HEK293 (cell line): ENCODE measurements at regions not wholly inside any gene's neighbourhood (a gene's known extent, or its start where the extent isn't known, plus 50 kb on each side); places are given as distances from the start of the nearest gene placed in this dataset.
"Not testable (repeated sequence)": the region's sequence is repeated elsewhere in the genome, so short reads cannot be mapped to it uniquely, and the experiment has no call there.

Source experiments
- CTCF ChIA-PET: fragments of 350-600 bp; formaldehyde crosslinking; extraction: SDS; loops from one replicate; lab custom pipeline; 2021; ENCODE audit warnings: antibody characterized with exemption; lab: Yijun Ruan, JAX
- POLR2A ChIA-PET: fragments of 300-600 bp; formaldehyde crosslinking; extraction: SDS; loops from one replicate; lab custom pipeline; 2020; ENCODE audit warnings: antibody characterized with exemption, inconsistent platforms; lab: Yijun Ruan, JAX
- H3K27ac ChIP-seq: fragments of 200-500 bp; sonication (Bioruptor generic); 2 replicates; pipeline ENCODE4 v1.5.1; 2014; ENCODE audit warnings: low read depth, low read length, control low read depth, inconsistent platforms; ENCODE audit errors: extremely low read depth
- H3K36me3 ChIP-seq, 2 experiments: fragments of 200-500 bp in 1 of 2; sonication (Bioruptor generic) in 1 of 2; 1 replicate in 1 of 2; 2 replicates in 1 of 2; pipeline ENCODE4 v1.5.1; 2014 to 2017; ENCODE audit warnings: inconsistent platforms in 2 of 2, low read length in 2 of 2; ENCODE audit not compliant: control insufficient read depth in 2 of 2, insufficient read depth in 1 of 2
- H3K4me1 ChIP-seq: fragments of 200-500 bp; sonication (Bioruptor generic); 2 replicates; pipeline ENCODE4 v1.5.1; 2014; ENCODE audit warnings: mild to moderate bottlenecking, low read length, inconsistent platforms; ENCODE audit not compliant: control insufficient read depth, insufficient read depth
- H3K4me3 ChIP-seq: 2 replicates; pipeline ENCODE4 v1.5.1; 2011; ENCODE audit warnings: low read depth, mild to moderate bottlenecking, control low read depth, low read length, moderate library complexity
- H3K9me3 ChIP-seq: fragments of 200-500 bp; sonication (Bioruptor generic); 2 replicates; pipeline ENCODE4 v1.5.1; 2014; ENCODE audit warnings: low read depth, low read length, inconsistent platforms; ENCODE audit not compliant: control insufficient read depth, insufficient read depth
- HOXD13 ChIP-seq: sonication (generic); formaldehyde crosslinking; IDR thresholded peaks from 2 replicates; pipeline ENCODE4 v1.8.0; 2022; ENCODE audit warnings: missing genetic modification reagents, borderline replicate concordance
- MZF1 ChIP-seq: fragments of 450-650 bp; formaldehyde crosslinking; IDR thresholded peaks from 2 replicates; pipeline ENCODE4 v1.5.1; 2017; ENCODE audit warnings: missing biosample characterization, missing genetic modification characterization, borderline replicate concordance
- PATZ1 ChIP-seq: fragments of 450-650 bp; formaldehyde crosslinking; IDR thresholded peaks from 2 replicates; pipeline ENCODE4 v1.5.1; 2016; ENCODE audit warnings: missing biosample characterization, missing genetic modification characterization
- PRDM1 ChIP-seq: fragments of 450-650 bp; formaldehyde crosslinking; IDR thresholded peaks from 2 replicates; pipeline ENCODE4; 2016; ENCODE audit warnings: missing biosample characterization, missing genetic modification characterization
- SETDB1 ChIP-seq: IDR thresholded peaks from one replicate; pipeline ENCODE4 v1.6.1; 2017; ENCODE audit warnings: mild to moderate bottlenecking, low read length, moderate library complexity, mixed read lengths; ENCODE audit not compliant: insufficient read length
- TRIM28 ChIP-seq: IDR thresholded peaks from 2 replicates; pipeline ENCODE4 v1.6.1; 2011; ENCODE audit warnings: low read length, control low read depth, borderline replicate concordance
- ZBTB21 ChIP-seq: fragments of 450-650 bp; formaldehyde crosslinking; IDR thresholded peaks from 2 replicates; pipeline ENCODE4 v1.5.1; 2017; ENCODE audit warnings: missing biosample characterization, missing genetic modification characterization
- ZFHX2 ChIP-seq: fragments of 450-650 bp; formaldehyde crosslinking; conservative IDR thresholded peaks from 2 replicates; pipeline ENCODE4 v1.5.1; 2016; ENCODE audit warnings: missing biosample characterization, missing genetic modification characterization
- ZNF112 ChIP-seq: fragments of 450-650 bp; formaldehyde crosslinking; IDR thresholded peaks from 2 replicates; pipeline ENCODE4 v1.5.0; 2017; ENCODE audit warnings: missing biosample characterization, missing genetic modification characterization
- ZNF148 ChIP-seq: fragments of 450-650 bp; formaldehyde crosslinking; IDR thresholded peaks from 2 replicates; pipeline ENCODE4 v1.5.0; 2017; ENCODE audit warnings: missing biosample characterization, missing genetic modification characterization, borderline replicate concordance
- ZNF221 ChIP-seq: fragments of 450-650 bp; formaldehyde crosslinking; IDR thresholded peaks from 2 replicates; pipeline ENCODE4 v1.5.1; 2017; ENCODE audit warnings: missing biosample characterization, missing genetic modification characterization, borderline replicate concordance
- ZNF23 ChIP-seq: fragments of 450-650 bp; formaldehyde crosslinking; IDR thresholded peaks from 2 replicates; pipeline ENCODE4 v1.5.1; 2016; ENCODE audit warnings: missing biosample characterization, missing genetic modification characterization, borderline replicate concordance
- ZNF239 ChIP-seq: fragments of 450-650 bp; formaldehyde crosslinking; IDR thresholded peaks from 2 replicates; pipeline ENCODE4 v1.5.1; 2016; ENCODE audit warnings: missing biosample characterization, missing genetic modification characterization
- ZNF292 ChIP-seq: fragments of 450-650 bp; formaldehyde crosslinking; IDR thresholded peaks from 2 replicates; pipeline ENCODE4 v1.5.1; 2016; ENCODE audit warnings: low read depth, missing biosample characterization, missing genetic modification characterization, borderline replicate concordance
- ZNF350 ChIP-seq: fragments of 450-650 bp; formaldehyde crosslinking; IDR thresholded peaks from 2 replicates; pipeline ENCODE4 v1.5.0; 2017; ENCODE audit warnings: missing biosample characterization, mild to moderate bottlenecking, missing genetic modification characterization
- ZNF391 ChIP-seq: fragments of 450-650 bp; formaldehyde crosslinking; IDR thresholded peaks from 2 replicates; pipeline ENCODE4 v1.5.1; 2016; ENCODE audit warnings: low read depth, missing biosample characterization, missing genetic modification characterization, borderline replicate concordance
- ZNF510 ChIP-seq: fragments of 450-650 bp; formaldehyde crosslinking; IDR thresholded peaks from 2 replicates; pipeline ENCODE4 v1.5.1; 2018; ENCODE audit warnings: mild to moderate bottlenecking, missing genetic modification characterization, missing biosample characterization; ENCODE audit not compliant: insufficient replicate concordance
- ZNF664 ChIP-seq: fragments of 450-650 bp; formaldehyde crosslinking; IDR thresholded peaks from 2 replicates; pipeline ENCODE4 v1.5.1; 2016; ENCODE audit warnings: missing biosample characterization, missing genetic modification characterization
- ZSCAN30 ChIP-seq: fragments of 450-650 bp; IDR thresholded peaks from 2 replicates; pipeline ENCODE4 v1.5.1; 2018; ENCODE audit warnings: missing biosample characterization, mild to moderate bottlenecking, missing genetic modification characterization, moderate library complexity
- TF ChIP-seq, protein P1 (sequence below): fragments of 450-650 bp; formaldehyde crosslinking; IDR thresholded peaks from 2 replicates; pipeline ENCODE4 v1.5.1; 2017; ENCODE audit warnings: missing biosample characterization, missing genetic modification characterization
- TF ChIP-seq, protein P2 (sequence below): fragments of 450-650 bp; formaldehyde crosslinking; IDR thresholded peaks from 2 replicates; pipeline ENCODE4 v1.5.1; 2016; ENCODE audit warnings: missing biosample characterization, missing genetic modification characterization, low read depth
- TF ChIP-seq, protein P3 (sequence below): IDR thresholded peaks from 2 replicates; pipeline ENCODE4 v1.6.1; 2011; ENCODE audit warnings: mild to moderate bottlenecking, low read depth, low read length, borderline replicate concordance
- TF ChIP-seq, protein P4 (sequence below): fragments of 450-650 bp; formaldehyde crosslinking; IDR thresholded peaks from 2 replicates; pipeline ENCODE4 v1.5.1; 2016; ENCODE audit warnings: missing biosample characterization, missing genetic modification characterization

DNA sequence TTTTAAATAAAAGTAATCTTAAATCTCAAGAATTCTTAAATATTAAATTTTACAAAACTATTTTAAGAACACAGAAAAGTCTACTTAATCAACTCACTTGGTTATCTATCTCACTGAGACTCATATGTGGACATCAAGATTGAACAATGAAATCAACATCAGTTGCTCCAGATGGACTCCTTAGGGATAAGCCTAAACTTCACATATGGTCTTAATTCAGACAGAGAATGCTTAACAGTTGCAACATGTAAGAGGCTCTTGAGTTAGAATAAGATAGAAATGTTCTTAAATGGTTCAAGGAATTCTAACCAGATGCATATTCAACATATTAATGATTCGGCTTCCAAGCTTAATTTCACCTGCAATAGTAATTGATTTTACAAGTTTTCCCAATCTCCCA lies 1730.9 kb downstream of the PCDH9 start (continued):
- TF ChIP-seq, protein P1, sequence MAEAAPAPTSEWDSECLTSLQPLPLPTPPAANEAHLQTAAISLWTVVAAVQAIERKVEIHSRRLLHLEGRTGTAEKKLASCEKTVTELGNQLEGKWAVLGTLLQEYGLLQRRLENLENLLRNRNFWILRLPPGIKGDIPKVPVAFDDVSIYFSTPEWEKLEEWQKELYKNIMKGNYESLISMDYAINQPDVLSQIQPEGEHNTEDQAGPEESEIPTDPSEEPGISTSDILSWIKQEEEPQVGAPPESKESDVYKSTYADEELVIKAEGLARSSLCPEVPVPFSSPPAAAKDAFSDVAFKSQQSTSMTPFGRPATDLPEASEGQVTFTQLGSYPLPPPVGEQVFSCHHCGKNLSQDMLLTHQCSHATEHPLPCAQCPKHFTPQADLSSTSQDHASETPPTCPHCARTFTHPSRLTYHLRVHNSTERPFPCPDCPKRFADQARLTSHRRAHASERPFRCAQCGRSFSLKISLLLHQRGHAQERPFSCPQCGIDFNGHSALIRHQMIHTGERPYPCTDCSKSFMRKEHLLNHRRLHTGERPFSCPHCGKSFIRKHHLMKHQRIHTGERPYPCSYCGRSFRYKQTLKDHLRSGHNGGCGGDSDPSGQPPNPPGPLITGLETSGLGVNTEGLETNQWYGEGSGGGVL (tag by site-specific recombination) = no peak
- no peak for TF ChIP-seq ZNF239 (tag by site-specific recombination)
- no peak for TF ChIP-seq HOXD13 (CRISPR knock-in tag)
- TF ChIP-seq ZNF112 (tag by site-specific recombination) = no peak

- no peaks in the 10 kb centered on the region for H3K9me3 ChIP-seq
- TF ChIP-seq, protein P2, sequence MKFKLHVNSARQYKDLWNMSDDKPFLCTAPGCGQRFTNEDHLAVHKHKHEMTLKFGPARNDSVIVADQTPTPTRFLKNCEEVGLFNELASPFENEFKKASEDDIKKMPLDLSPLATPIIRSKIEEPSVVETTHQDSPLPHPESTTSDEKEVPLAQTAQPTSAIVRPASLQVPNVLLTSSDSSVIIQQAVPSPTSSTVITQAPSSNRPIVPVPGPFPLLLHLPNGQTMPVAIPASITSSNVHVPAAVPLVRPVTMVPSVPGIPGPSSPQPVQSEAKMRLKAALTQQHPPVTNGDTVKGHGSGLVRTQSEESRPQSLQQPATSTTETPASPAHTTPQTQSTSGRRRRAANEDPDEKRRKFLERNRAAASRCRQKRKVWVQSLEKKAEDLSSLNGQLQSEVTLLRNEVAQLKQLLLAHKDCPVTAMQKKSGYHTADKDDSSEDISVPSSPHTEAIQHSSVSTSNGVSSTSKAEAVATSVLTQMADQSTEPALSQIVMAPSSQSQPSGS (tag by site-specific recombination) = no peak
- no peak for TF ChIP-seq ZNF391 (tag by site-specific recombination)
- TF ChIP-seq MZF1 (tag by site-specific recombination) = no peak
- TF ChIP-seq SETDB1 = no peak
- no peak for TF ChIP-seq ZFHX2 (tag by site-specific recombination)
- no peak for TF ChIP-seq ZNF510 (tag by site-specific recombination)
- no peak for TF ChIP-seq TRIM28
- TF ChIP-seq ZNF23 (tag by site-specific recombination) = no peak
- TF ChIP-seq, protein P3, sequence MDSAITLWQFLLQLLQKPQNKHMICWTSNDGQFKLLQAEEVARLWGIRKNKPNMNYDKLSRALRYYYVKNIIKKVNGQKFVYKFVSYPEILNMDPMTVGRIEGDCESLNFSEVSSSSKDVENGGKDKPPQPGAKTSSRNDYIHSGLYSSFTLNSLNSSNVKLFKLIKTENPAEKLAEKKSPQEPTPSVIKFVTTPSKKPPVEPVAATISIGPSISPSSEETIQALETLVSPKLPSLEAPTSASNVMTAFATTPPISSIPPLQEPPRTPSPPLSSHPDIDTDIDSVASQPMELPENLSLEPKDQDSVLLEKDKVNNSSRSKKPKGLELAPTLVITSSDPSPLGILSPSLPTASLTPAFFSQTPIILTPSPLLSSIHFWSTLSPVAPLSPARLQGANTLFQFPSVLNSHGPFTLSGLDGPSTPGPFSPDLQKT = no peak
- TF ChIP-seq ZNF292 (tag by site-specific recombination) = no peak
- no peak for TF ChIP-seq ZSCAN30 (tag by site-specific recombination)
- TF ChIP-seq ZNF350 (tag by site-specific recombination) = no peak
- TF ChIP-seq ZNF664 = no peak
- TF ChIP-seq PATZ1 (tag by site-specific recombination) = no peak
- TF ChIP-seq PRDM1 (tag by site-specific recombination) = no peak
- no peak for TF ChIP-seq ZNF221 (tag by site-specific recombination)
- TF ChIP-seq ZBTB21 (tag by site-specific recombination) = no peak
- TF ChIP-seq ZNF148 (tag by site-specific recombination) = no peak
- TF ChIP-seq, protein P4, sequence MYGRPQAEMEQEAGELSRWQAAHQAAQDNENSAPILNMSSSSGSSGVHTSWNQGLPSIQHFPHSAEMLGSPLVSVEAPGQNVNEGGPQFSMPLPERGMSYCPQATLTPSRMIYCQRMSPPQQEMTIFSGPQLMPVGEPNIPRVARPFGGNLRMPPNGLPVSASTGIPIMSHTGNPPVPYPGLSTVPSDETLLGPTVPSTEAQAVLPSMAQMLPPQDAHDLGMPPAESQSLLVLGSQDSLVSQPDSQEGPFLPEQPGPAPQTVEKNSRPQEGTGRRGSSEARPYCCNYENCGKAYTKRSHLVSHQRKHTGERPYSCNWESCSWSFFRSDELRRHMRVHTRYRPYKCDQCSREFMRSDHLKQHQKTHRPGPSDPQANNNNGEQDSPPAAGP (tag by site-specific recombination) = no peak
- H3K27ac ChIP-seq = no peak overlapping the region
- POLR2A ChIA-PET = no interaction called here
- H3K4me1 ChIP-seq = no peaks in the 10 kb centered on the region
- H3K36me3 ChIP-seq = no peaks in the 10 kb centered on the region
- no peak overlapping the region for H3K4me3 ChIP-seq
- CTCF ChIA-PET = no interaction called here
Observed at GRCh38 chr13:65497265-65497664, 1732.9 kb downstream of the PCDH9 start.

- POLR2A ChIA-PET, H3K9me3 ChIP-seq, H3K36me3 ChIP-seq, H3K4me3 ChIP-seq, CTCF ChIA-PET, H3K4me1 ChIP-seq, H3K27ac ChIP-seq: not testable (repeated sequence)
Observed at GRCh38 chr13:65490725-65491124, 1739.4 kb downstream of the PCDH9 start.
